Heart right ventricle (tissue), 16 donors: ENCODE measurements at regions not wholly inside any gene's neighbourhood (a gene's known extent, or its start where the extent isn't known, plus 50 kb on each side); places are given as distances from the start of the nearest gene placed in this dataset.

Experiments used
- ATAC-seq, 8 donors: fragments of 200-7000 bp; cut with Tn5 transposase; one replicate each; pipeline ENCODE4 v1.9.1; 2020; ENCODE audit warnings: mild to moderate bottlenecking in 8 of 8, moderate library complexity in 8 of 8, moderate number of reproducible peaks in 1 of 8
- DNase-seq, 2 donors: peaks; one replicate each; pipeline ENCODE4 v3.0.0-alpha.2; 2020
- H3K27ac ChIP-seq, 10 donors: fragments of 200-600 bp; sonication (generic) in 2 of 10; one replicate each; pipeline versions ENCODE4 v1.5.0 to v1.8.0; 2020 to 2022; ENCODE audit warnings: mild to moderate bottlenecking in 3 of 10
- H3K27me3 ChIP-seq, 7 donors: fragments of 200-600 bp; one replicate each; pipeline ENCODE4 v1.8.0; 2021 to 2022; ENCODE audit warnings: mild to moderate bottlenecking in 2 of 7
- H3K36me3 ChIP-seq, 9 donors: fragments of 200-600 bp; sonication (generic) in 1 of 9; one replicate each; pipeline versions ENCODE4 v1.5.0 to v1.8.0; 2020 to 2022; ENCODE audit warnings: mild to moderate bottlenecking in 2 of 9
- H3K4me1 ChIP-seq, 9 donors: fragments of 200-600 bp; sonication (generic) in 1 of 9; one replicate each; pipeline versions ENCODE4 v1.5.0 to v1.8.0; 2020 to 2022; ENCODE audit warnings: mild to moderate bottlenecking in 4 of 9
- H3K4me3 ChIP-seq, 10 donors: fragments of 200-600 bp; sonication (generic) in 2 of 10; one replicate each; pipeline versions ENCODE4 v1.5.0 to v1.8.0; 2020 to 2022; ENCODE audit warnings: mild to moderate bottlenecking in 7 of 10, moderate library complexity in 2 of 10
- H3K9me3 ChIP-seq, 11 donors: fragments of 200-600 bp in 10 of 11; sonication (generic) in 2 of 11; one replicate each; pipeline versions ENCODE4 v1.5.0 to v1.8.0; 2013 to 2022; ENCODE audit warnings: mild to moderate bottlenecking in 2 of 11, control low read depth in 1 of 11, moderate library complexity in 1 of 11
- CTCF ChIP-seq, 9 donors: fragments of 200-600 bp; sonication (generic) in 2 of 9; IDR thresholded peaks; one replicate each; pipeline versions ENCODE4 v1.5.0 to v1.8.0; 2021 to 2022; ENCODE audit warnings: antibody characterized with exemption in 9 of 9, mild to moderate bottlenecking in 5 of 9, moderate library complexity in 1 of 9
- WGBS, 2 donors: extraction: QIAGEN DNeasy Blood & Tissue Kit; methylation state at CpG; one replicate each; pipeline ENCODE4 v1.1.7; 2013; ENCODE audit warnings: inconsistent platforms in 1 of 2; 5-methylcytosine and 5-hydroxymethylcytosine counted together
- intact Hi-C, 10 donors: fragments of 100-400 bp; cut with DNase I; formaldehyde crosslinking; loops; one replicate each; pipeline versions ENCODE4 v1.11.1 to v1.14.2; 2022
- donor health status: Arrhythmogenic right ventricular cardiomyopathy.
- donor health status: ischemic (EF 13 %, LVEDD 7.1; RV severe dilation, severe dysfunction).
- donor health status: healthy with polysubstance abuse.
- donor health status: DM: no; HTN: yes; CAD: no.
- donor health status: DM: no; HTN: no; CAD: no.
- donor health status: ischemic (EF 25% LVEDD 6.9; RV normal size, moderate dysfunction).
- donor health status: ischemic (EF 25% LVEDD 5.7; RV mildly dilated, moderate dysfunction).
- donor health status: healthy.
- donor health status: DM: yes; HTN: yes; CAD: no.
- donor health status: Ischemic cardiomyopathy.
- donor health status: ischemic (EF 35%, LVEDD 5.7; RV mildly dilated, moderate dysfunction).
- donor health status: nonischemic (EF 11% LVEDD 7.7; RV severe dilation, severe dysfunction).
- donor health status: DM: yes; HTN: yes; CAD: no.
- donor health status: PGD.
- donor health status: ischemic (EF 29% LVEDD 5.4; RV normal size, mild dysfunction).
- donor health status: nonischemic (EF 23%, LVEDD 6.1; RV moderate dilation, normal function).

- Histone ChIP-seq H3K36me3 (no peaks in the 10 kb centered on the region), H3K27me3 (no peaks in the 10 kb centered on the region), H3K4me1 (peaks cover 0 to 20% (median 6%) of the 10 kb centered on the region in 9 donors), H3K9me3 (no peaks in the 10 kb centered on the region), H3K4me3 (no peak overlapping the region), H3K27ac (peak overlapping the region in 5 of 10 donors; percentile 17 to 63 (median 53))
- DNase-seq (peak; percentile 11 to 17), ATAC-seq (peak; percentile 63 to 96 (median 88))
- WGBS, 2 donors = 40 to 43% methylated on average over 3 of the region's 3 CpGs
- TF ChIP-seq CTCF (IDR thresholded peaks at IDR 0.05) = no peak
- intact Hi-C loops = no loop called here
Observed at GRCh38 chr6:145147981-145148749, 587.2 kb downstream of the EPM2A start.

- Histone ChIP-seq H3K27ac (peak overlapping the region in 1 of 10 donors; percentile 63), H3K27me3 (no peaks in the 10 kb centered on the region), H3K9me3 (no peaks in the 10 kb centered on the region), H3K36me3 (no peaks in the 10 kb centered on the region), H3K4me1 (peaks cover 0 to 20% (median 6%) of the 10 kb centered on the region in 9 donors), H3K4me3 (no peak overlapping the region)
- intact Hi-C loops = no loop called here
- 55 to 61% methylated on average over 2 of the region's 2 CpGs for whole genome bisulfite sequencing, 2 donors
- no peak for TF ChIP-seq CTCF (IDR thresholded peaks at IDR 0.05)
- DNase-seq (no peak), ATAC-seq (no peak)
Observed at GRCh38 chr6:145148776-145149175, 586.5 kb downstream of the EPM2A start.

- WGBS, 2 donors = 74 to 77% methylated on average over 3 of the region's 3 CpGs
- Histone ChIP-seq H3K27me3 (no peaks in the 10 kb centered on the region), H3K9me3 (no peaks in the 10 kb centered on the region), H3K36me3 (no peaks in the 10 kb centered on the region), H3K4me1 (peaks cover 0 to 20% (median 6%) of the 10 kb centered on the region in 9 donors), H3K4me3 (no peak overlapping the region), H3K27ac (no peak overlapping the region)
- intact Hi-C loops = no loop called here
- ATAC-seq = no peak
- DNase-seq = no peak
- TF ChIP-seq CTCF (IDR thresholded peaks at IDR 0.05) = no peak
Observed at GRCh38 chr6:145151624-145152023, 583.7 kb downstream of the EPM2A start.

- 90 to 91% methylated on average over 6 of the region's 6 CpGs for WGBS, 2 donors
- Histone ChIP-seq H3K4me3 (no peak overlapping the region), H3K27me3 (no peaks in the 10 kb centered on the region), H3K9me3 (peaks cover 0 to 12% (median 7%) of the 10 kb centered on the region in 11 donors), H3K4me1 (peaks cover 0 to 7% (median 2%) of the 10 kb centered on the region in 9 donors), H3K27ac (no peak overlapping the region), H3K36me3 (no peaks in the 10 kb centered on the region)
- ATAC-seq (no peak), DNase-seq (no peak)
- no peak for TF ChIP-seq CTCF (IDR thresholded peaks at IDR 0.05)
- intact Hi-C loops = no loop called here
Observed at GRCh38 chr6:145153495-145153894, 581.8 kb downstream of the EPM2A start.
